ENCODE measurements at regions not wholly inside any gene's neighbourhood (a gene's known extent, or its start where the extent isn't known, plus 50 kb on each side); places are given as distances from the start of the nearest gene placed in this dataset.

- no peak for TF ChIP-seq Cebpa-rat (IDR thresholded peaks at IDR 0.05)
- no peak overlapping the region for H3K27ac ChIP-seq
- H3K9me3 ChIP-seq = peaks cover 9% of the 10 kb centered on the region
- no peaks in the 10 kb centered on the region for H3K27me3 ChIP-seq
- H3K9ac ChIP-seq = no peak overlapping the region
- no peak overlapping the region for H3K4me3 ChIP-seq
- H3K36me3 ChIP-seq = no peaks in the 10 kb centered on the region
- H3K4me2 ChIP-seq = no peak overlapping the region
- H3K4me1 ChIP-seq = no peaks in the 10 kb centered on the region
- no peaks in the 10 kb centered on the region for H4K20me1 ChIP-seq
Measured at GRCh38 chr4:160127211-160127610, 1024.3 kb downstream of the RAPGEF2 start.

- Histone ChIP-seq H4K20me1 (no peaks in the 10 kb centered on the region), H3K9me3 (peaks cover 16% of the 10 kb centered on the region), H3K36me3 (no peaks in the 10 kb centered on the region), H3K9ac (no peak overlapping the region), H3K4me3 (no peak overlapping the region), H3K4me1 (no peaks in the 10 kb centered on the region), H3K27me3 (no peaks in the 10 kb centered on the region), H3K27ac (no peak overlapping the region), H3K4me2 (no peak overlapping the region)
- no peak for TF ChIP-seq Cebpa-rat (IDR thresholded peaks at IDR 0.05)
Measured at GRCh38 chr4:160129439-160129838, 1026.6 kb downstream of the RAPGEF2 start.

- no peaks in the 10 kb centered on the region for H4K20me1 ChIP-seq
- no peaks in the 10 kb centered on the region for H3K27me3 ChIP-seq
- no peak overlapping the region for H3K9ac ChIP-seq
- TF ChIP-seq Cebpa-rat (IDR thresholded peaks at IDR 0.05) = no peak
- H3K4me3 ChIP-seq = no peak overlapping the region
- H3K4me1 ChIP-seq = no peaks in the 10 kb centered on the region
- no peak overlapping the region for H3K27ac ChIP-seq
- no peaks in the 10 kb centered on the region for H3K36me3 ChIP-seq
- no peak overlapping the region for H3K4me2 ChIP-seq
- H3K9me3 ChIP-seq = peaks cover 16% of the 10 kb centered on the region
Measured at GRCh38 chr4:160136021-160136420, 1033.1 kb downstream of the RAPGEF2 start.

- Histone ChIP-seq H3K36me3 (no peaks in the 10 kb centered on the region), H3K4me1 (peaks cover 9% of the 10 kb centered on the region; the same call in 1 of the 2 replicates), H3K9ac (no peak overlapping the region), H3K27me3 (no peaks in the 10 kb centered on the region), H3K4me2 (no peak overlapping the region), H3K9me3 (no peaks in the 10 kb centered on the region), H4K20me1 (no peaks in the 10 kb centered on the region), H3K27ac (no peak overlapping the region), H3K4me3 (no peak overlapping the region)
- TF ChIP-seq Cebpa-rat (IDR thresholded peaks at IDR 0.05) = no peak
Measured at GRCh38 chr4:160141206-160141605, 1038.3 kb downstream of the RAPGEF2 start.

- no peaks in the 10 kb centered on the region for H4K20me1 ChIP-seq
- H3K27ac ChIP-seq = no peak overlapping the region
- H3K27me3 ChIP-seq = no peaks in the 10 kb centered on the region
- H3K4me3 ChIP-seq = no peak overlapping the region
- no peaks in the 10 kb centered on the region for H3K9me3 ChIP-seq
- no peaks in the 10 kb centered on the region for H3K36me3 ChIP-seq
- TF ChIP-seq Cebpa-rat (IDR thresholded peaks at IDR 0.05) = no peak
- peaks cover 9% of the 10 kb centered on the region; the same call in 1 of the 2 replicates for H3K4me1 ChIP-seq
- no peak overlapping the region for H3K9ac ChIP-seq
- peak overlapping the region; percentile 13; the same call in 1 of the 2 replicates for H3K4me2 ChIP-seq
Measured at GRCh38 chr4:160142579-160142978, 1039.7 kb downstream of the RAPGEF2 start.

- no peaks in the 10 kb centered on the region for H3K27me3 ChIP-seq
- no peaks in the 10 kb centered on the region for H4K20me1 ChIP-seq
- TF ChIP-seq Cebpa-rat (IDR thresholded peaks at IDR 0.05) = no peak
- H3K4me2 ChIP-seq = no peak overlapping the region
- H3K27ac ChIP-seq = no peak overlapping the region
- H3K9me3 ChIP-seq = no peaks in the 10 kb centered on the region
- no peak overlapping the region for H3K4me3 ChIP-seq
- peaks cover 9% of the 10 kb centered on the region; the same call in 1 of the 2 replicates for H3K4me1 ChIP-seq
- H3K9ac ChIP-seq = no peak overlapping the region
- H3K36me3 ChIP-seq = no peaks in the 10 kb centered on the region
Measured at GRCh38 chr4:160143574-160143973, 1040.7 kb downstream of the RAPGEF2 start.

GRCh38 chr4:160159457-160159856, 1056.6 kb downstream of the RAPGEF2 start:
- TF ChIP-seq Cebpa-rat (IDR thresholded peaks at IDR 0.05) = no peak
- Histone ChIP-seq H4K20me1 (no peaks in the 10 kb centered on the region), H3K27ac (no peak overlapping the region), H3K4me1 (no peaks in the 10 kb centered on the region), H3K27me3 (no peaks in the 10 kb centered on the region), H3K36me3 (no peaks in the 10 kb centered on the region), H3K9ac (no peak overlapping the region), H3K4me3 (no peak overlapping the region), H3K9me3 (no peaks in the 10 kb centered on the region), H3K4me2 (no peak overlapping the region)

- Histone ChIP-seq H3K36me3 (no peaks in the 10 kb centered on the region), H3K27ac (no peak overlapping the region), H3K4me2 (no peak overlapping the region), H3K27me3 (no peaks in the 10 kb centered on the region), H3K9ac (no peak overlapping the region), H3K4me3 (no peak overlapping the region), H3K9me3 (no peaks in the 10 kb centered on the region), H3K4me1 (no peaks in the 10 kb centered on the region), H4K20me1 (no peaks in the 10 kb centered on the region)
- no peak for TF ChIP-seq Cebpa-rat (IDR thresholded peaks at IDR 0.05)
Measured at GRCh38 chr4:160161026-160161425, 1058.1 kb downstream of the RAPGEF2 start.

GRCh38 chr4:160175064-160175643, 1072.3 kb downstream of the RAPGEF2 start:
- Histone ChIP-seq H3K27ac (no peak overlapping the region), H3K9me3 (no peaks in the 10 kb centered on the region; the same call in 1 of the 2 replicates), H3K4me1 (no peaks in the 10 kb centered on the region), H3K9ac (no peak overlapping the region), H3K4me2 (no peak overlapping the region), H4K20me1 (no peaks in the 10 kb centered on the region), H3K36me3 (no peaks in the 10 kb centered on the region), H3K4me3 (no peak overlapping the region), H3K27me3 (no peaks in the 10 kb centered on the region)
- no peak for TF ChIP-seq Cebpa-rat (IDR thresholded peaks at IDR 0.05)

- H3K36me3 ChIP-seq = no peaks in the 10 kb centered on the region
- no peak for TF ChIP-seq Cebpa-rat (IDR thresholded peaks at IDR 0.05)
- H3K4me1 ChIP-seq = no peaks in the 10 kb centered on the region
- no peaks in the 10 kb centered on the region for H4K20me1 ChIP-seq
- H3K27ac ChIP-seq = no peak overlapping the region
- H3K27me3 ChIP-seq = no peaks in the 10 kb centered on the region
- no peak overlapping the region for H3K9ac ChIP-seq
- no peak overlapping the region for H3K4me3 ChIP-seq
- H3K4me2 ChIP-seq = no peak overlapping the region
- no peaks in the 10 kb centered on the region for H3K9me3 ChIP-seq
Measured at GRCh38 chr4:160180211-160180610, 1077.3 kb downstream of the RAPGEF2 start.

- TF ChIP-seq Cebpa-rat (IDR thresholded peaks at IDR 0.05) = no peak
- no peaks in the 10 kb centered on the region for H3K9me3 ChIP-seq
- no peaks in the 10 kb centered on the region for H3K27me3 ChIP-seq
- H3K36me3 ChIP-seq = no peaks in the 10 kb centered on the region
- no peak overlapping the region for H3K4me3 ChIP-seq
- no peak overlapping the region for H3K9ac ChIP-seq
- no peaks in the 10 kb centered on the region for H3K4me1 ChIP-seq
- H3K4me2 ChIP-seq = no peak overlapping the region
- H4K20me1 ChIP-seq = no peaks in the 10 kb centered on the region
- no peak overlapping the region for H3K27ac ChIP-seq
Measured at GRCh38 chr4:160182727-160183126, 1079.8 kb downstream of the RAPGEF2 start.

Data from BLaER1 (cell line).